Kidney (tissue), 13 donors: ENCODE measurements at regions not wholly inside any gene's neighbourhood (a gene's known extent, or its start where the extent isn't known, plus 50 kb on each side); places are given as distances from the start of the nearest gene placed in this dataset.

Source experiments
- DNase-seq, 5 donors: peaks; one replicate each; pipeline ENCODE4 v3.0.0-alpha.2; 2013 to 2020
- FAIRE-seq: peaks from 2 replicates; lab custom pipeline; 2012; peaks lifted over from hg19 to GRCh38; lab: Jason Lieb, UNC
- H3K27ac ChIP-seq, 2 donors: one replicate each; pipeline ENCODE4 v1.7.0; 2013; ENCODE audit warnings: low read depth in 2 of 2, low read length in 2 of 2, inconsistent platforms in 1 of 2
- H3K27me3 ChIP-seq: one replicate; pipeline ENCODE4 v1.7.1; 2013; ENCODE audit warnings: low read length, inconsistent platforms; ENCODE audit not compliant: control insufficient read depth, insufficient read depth
- H3K36me3 ChIP-seq, 3 donors: one replicate each; pipeline versions ENCODE4 v1.7.0 to v1.7.1; 2013; ENCODE audit warnings: low read length in 3 of 3, control low read depth in 1 of 3, inconsistent platforms in 1 of 3; ENCODE audit not compliant: insufficient read depth in 3 of 3, control insufficient read depth in 2 of 3
- H3K4me1 ChIP-seq, 3 donors: one replicate each; pipeline versions ENCODE4 v1.7.0 to v1.7.1; 2013; ENCODE audit warnings: low read length in 3 of 3, inconsistent platforms in 1 of 3, low read depth in 1 of 3; ENCODE audit not compliant: control insufficient read depth in 2 of 3, insufficient read depth in 2 of 3
- H3K4me3 ChIP-seq, 3 donors: one replicate each; pipeline versions ENCODE4 v1.7.0 to v1.8.1; 2013; ENCODE audit warnings: low read length in 3 of 3, control low read depth in 1 of 3, inconsistent platforms in 1 of 3
- H3K9ac ChIP-seq, 3 donors: one replicate each; pipeline versions ENCODE4 v1.7.0 to v1.7.1; 2013; ENCODE audit warnings: low read length in 3 of 3, control low read depth in 1 of 3, inconsistent platforms in 1 of 3
- H3K9me3 ChIP-seq, 3 donors: one replicate each; pipeline versions ENCODE4 v1.7.0 to v1.7.1; 2013; ENCODE audit warnings: low read length in 3 of 3, control low read depth in 1 of 3, inconsistent platforms in 1 of 3; ENCODE audit not compliant: control insufficient read depth in 2 of 3, insufficient read depth in 1 of 3
- intact Hi-C: fragments of 100-400 bp; cut with DNase I; formaldehyde crosslinking; loops from one replicate; pipeline ENCODE4 v1.11.1; 2022
- TF ChIP-seq, protein P1 (sequence below): IDR thresholded peaks from 3 replicates; pipeline ENCODE4 v1.5.1; 2012; ENCODE audit warnings: mild to moderate bottlenecking, moderate library complexity, borderline replicate concordance; ENCODE audit not compliant: insufficient read depth; ENCODE audit errors: extremely low read depth
- donor health status: control.
- donor health status: control.
- donor health status: control.
- donor health status: control.
- donor health status: control.
- donor health status: DM: yes; HTN: yes; CAD: no.
- donor health status: Normal renal cell carcinoma (clear cell type).

DNA sequence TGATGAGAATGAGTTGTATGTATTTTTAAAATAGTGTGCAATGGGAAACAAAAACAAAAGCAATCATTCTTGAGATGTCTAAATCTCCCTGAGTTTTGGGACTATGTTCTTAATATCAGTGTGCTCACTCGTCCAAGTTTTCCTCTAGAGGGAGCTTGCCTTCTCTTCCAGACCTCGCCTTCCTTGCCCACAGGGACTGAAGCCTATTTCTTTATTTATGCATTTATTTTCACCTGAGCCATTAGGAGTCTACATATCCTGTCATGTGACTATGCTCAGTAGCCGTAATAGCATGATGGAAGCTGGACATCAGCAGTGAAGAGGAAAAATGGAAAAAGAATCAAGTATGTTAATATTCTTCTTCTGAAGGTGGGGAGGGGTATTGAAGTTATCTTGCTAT is 131.2 kb downstream of the SH3BGRL2 start:
- FAIRE-seq (no peak), DNase-seq (peak in 2 of 5 donors; percentile 10 to 15)
- Histone ChIP-seq H3K9ac (no peak overlapping the region), H3K27ac (no peak overlapping the region), H3K4me3 (no peak overlapping the region), H3K36me3 (no peaks in the 10 kb centered on the region), H3K9me3 (no peaks in the 10 kb centered on the region), H3K27me3 (no peaks in the 10 kb centered on the region), H3K4me1 (no peaks in the 10 kb centered on the region)
- TF ChIP-seq, protein P1, sequence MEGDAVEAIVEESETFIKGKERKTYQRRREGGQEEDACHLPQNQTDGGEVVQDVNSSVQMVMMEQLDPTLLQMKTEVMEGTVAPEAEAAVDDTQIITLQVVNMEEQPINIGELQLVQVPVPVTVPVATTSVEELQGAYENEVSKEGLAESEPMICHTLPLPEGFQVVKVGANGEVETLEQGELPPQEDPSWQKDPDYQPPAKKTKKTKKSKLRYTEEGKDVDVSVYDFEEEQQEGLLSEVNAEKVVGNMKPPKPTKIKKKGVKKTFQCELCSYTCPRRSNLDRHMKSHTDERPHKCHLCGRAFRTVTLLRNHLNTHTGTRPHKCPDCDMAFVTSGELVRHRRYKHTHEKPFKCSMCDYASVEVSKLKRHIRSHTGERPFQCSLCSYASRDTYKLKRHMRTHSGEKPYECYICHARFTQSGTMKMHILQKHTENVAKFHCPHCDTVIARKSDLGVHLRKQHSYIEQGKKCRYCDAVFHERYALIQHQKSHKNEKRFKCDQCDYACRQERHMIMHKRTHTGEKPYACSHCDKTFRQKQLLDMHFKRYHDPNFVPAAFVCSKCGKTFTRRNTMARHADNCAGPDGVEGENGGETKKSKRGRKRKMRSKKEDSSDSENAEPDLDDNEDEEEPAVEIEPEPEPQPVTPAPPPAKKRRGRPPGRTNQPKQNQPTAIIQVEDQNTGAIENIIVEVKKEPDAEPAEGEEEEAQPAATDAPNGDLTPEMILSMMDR, result no peak
- intact Hi-C loops, result no loop called here

DNA sequence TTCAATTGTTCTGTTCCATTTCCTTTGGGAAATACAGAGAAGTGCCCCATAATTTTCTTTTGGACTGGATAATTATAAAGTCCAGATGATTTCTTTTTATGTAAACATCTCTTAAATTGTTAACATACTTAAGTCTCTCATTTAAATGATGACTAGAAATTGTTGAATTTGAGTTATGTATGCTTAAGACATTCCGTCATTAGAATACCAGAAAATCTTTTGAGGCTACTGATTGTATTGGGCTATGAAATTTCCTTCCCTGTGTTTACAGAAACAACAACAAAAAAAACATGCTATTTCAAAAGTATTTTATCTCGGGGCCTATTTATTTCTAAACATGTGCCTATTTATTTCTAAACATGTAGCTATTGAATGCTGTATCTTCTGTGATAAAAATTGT is 125.4 kb downstream of the SH3BGRL2 start:
- H3K9me3 ChIP-seq, result no peaks in the 10 kb centered on the region
- intact Hi-C loops, result no loop called here
- DNase-seq, result no peak
- H3K27ac ChIP-seq, result no peak overlapping the region
- H3K27me3 ChIP-seq, result no peaks in the 10 kb centered on the region
- FAIRE-seq, result no peak
- TF ChIP-seq, protein P1, result no peak
- no peak overlapping the region for H3K4me3 ChIP-seq
- H3K4me1 ChIP-seq, result no peaks in the 10 kb centered on the region
- no peaks in the 10 kb centered on the region for H3K36me3 ChIP-seq
- no peak overlapping the region for H3K9ac ChIP-seq

DNA sequence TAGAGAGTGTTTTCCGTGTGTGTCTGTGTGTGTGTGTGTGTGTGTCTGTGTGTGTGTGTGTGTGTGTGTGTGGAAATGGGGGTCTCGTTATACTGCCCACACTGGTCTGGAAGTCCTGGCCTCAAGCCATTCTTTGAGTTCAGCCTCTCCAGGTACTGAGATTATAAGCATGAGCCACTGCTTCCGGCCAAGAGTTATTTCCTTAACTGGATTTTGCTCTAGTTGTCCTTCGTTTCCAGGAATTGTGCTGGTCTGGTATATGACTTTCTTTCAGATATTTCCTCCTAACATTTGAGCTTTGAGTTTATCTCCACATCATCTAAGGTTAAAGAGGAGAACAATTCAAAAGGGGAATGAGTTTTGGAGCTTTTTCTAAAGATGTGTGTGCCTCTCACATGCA is 124.8 kb downstream of the SH3BGRL2 start:
- H3K27me3 ChIP-seq, result no peaks in the 10 kb centered on the region
- TF ChIP-seq, protein P1, result no peak
- no peaks in the 10 kb centered on the region for H3K4me1 ChIP-seq
- no peak overlapping the region for H3K27ac ChIP-seq
- DNase-seq (peak in 1 of 5 donors; percentile 14), FAIRE-seq (no peak)
- H3K4me3 ChIP-seq, result no peak overlapping the region
- intact Hi-C loops, result no loop called here
- H3K9me3 ChIP-seq, result no peaks in the 10 kb centered on the region
- H3K9ac ChIP-seq, result no peak overlapping the region
- no peaks in the 10 kb centered on the region for H3K36me3 ChIP-seq
